Natural killer cell (primary cell): ENCODE measurements at regions not wholly inside any gene's neighbourhood (a gene's known extent, or its start where the extent isn't known, plus 50 kb on each side); places are given as distances from the start of the nearest gene placed in this dataset.

Experiments used
- ATAC-seq, 3 donors: fragments of 150-1000 bp in 2 of 3; fragments of 200-7000 bp in 1 of 3; cut with Tn5 transposase; 1 replicate in 1 of 3; 2 replicates in 2 of 3; pipeline ENCODE4 v1.10.0; 2021; ENCODE audit warnings: mild to moderate bottlenecking in 2 of 3, moderate library complexity in 2 of 3
- DNase-seq, 2 donors: peaks; one replicate each; pipeline versions ENCODE4 v3.0.0 to v3.0.0-alpha.2; 2013 to 2021; ENCODE audit warnings: mixed read lengths in 1 of 2
- H3K27ac ChIP-seq: one replicate; pipeline ENCODE4 v1.5.1; 2013; ENCODE audit warnings: mild to moderate bottlenecking, low read length
- H3K27me3 ChIP-seq: one replicate; pipeline ENCODE4 v1.6.1; 2013; ENCODE audit warnings: low read length; ENCODE audit not compliant: control insufficient read depth, insufficient read depth
- H3K36me3 ChIP-seq: one replicate; pipeline ENCODE4 v1.6.1; 2013; ENCODE audit warnings: low read length; ENCODE audit not compliant: control insufficient read depth, insufficient read depth
- H3K4me1 ChIP-seq: one replicate; pipeline ENCODE4 v1.6.1; 2013; ENCODE audit warnings: low read length; ENCODE audit not compliant: control insufficient read depth, insufficient read depth
- H3K4me3 ChIP-seq: one replicate; pipeline ENCODE4 v1.5.1; 2013; ENCODE audit warnings: low read length
- H3K9me3 ChIP-seq: one replicate; pipeline ENCODE4 v1.6.1; 2013; ENCODE audit warnings: low read length; ENCODE audit not compliant: control insufficient read depth, insufficient read depth
- H3K27ac Mint-ChIP-seq, 2 donors: one replicate each; pipeline ENCODE4 v1.8.0; 2022; ENCODE audit warnings: mild to moderate bottlenecking in 2 of 2, mixed read lengths in 2 of 2, moderate library complexity in 1 of 2
- H3K27me3 Mint-ChIP-seq, 2 donors: one replicate each; pipeline ENCODE4 v1.8.0; 2022; ENCODE audit warnings: low read depth in 2 of 2, mixed read lengths in 2 of 2
- H3K36me3 Mint-ChIP-seq: one replicate; pipeline ENCODE4 v1.8.0; 2022; ENCODE audit warnings: mixed read lengths
- H3K4me1 Mint-ChIP-seq, 2 donors: one replicate each; pipeline ENCODE4 v1.8.0; 2022; ENCODE audit warnings: mixed read lengths in 2 of 2
- H3K4me3 Mint-ChIP-seq: one replicate; pipeline ENCODE4 v1.8.0; 2022; ENCODE audit warnings: mild to moderate bottlenecking, moderate library complexity, mixed read lengths
- H3K9me3 Mint-ChIP-seq, 2 donors: one replicate each; pipeline ENCODE4 v1.8.0; 2022; ENCODE audit warnings: mixed read lengths in 2 of 2
- WGBS: methylation state at CpG from one replicate; pipeline ENCODE4 v1.1.7; 2013; ENCODE audit warnings: missing lambda C conversion rate; ENCODE audit not compliant: insufficient coverage; 5-methylcytosine and 5-hydroxymethylcytosine counted together
- intact Hi-C: fragments of 100-400 bp; cut with micrococcal nuclease; formaldehyde crosslinking; loops from one replicate; pipeline ENCODE4 v1.14.2; 2022
- TF ChIP-seq, protein P1 (sequence below): fragments of 200-600 bp; IDR thresholded peaks from one replicate; pipeline ENCODE4 v1.8.0; 2022; ENCODE audit warnings: antibody characterized with exemption

GRCh38 chr7:112886208-112886607 lies 96.0 kb upstream of the TMEM168 start:
- no peak for ATAC-seq
- 100% methylated on average over 1 of the region's 1 CpG for WGBS
- Histone ChIP-seq H3K9me3 (no peaks in the 10 kb centered on the region), H3K27me3 (no peaks in the 10 kb centered on the region), H3K4me1 (peaks cover 6% of the 10 kb centered on the region), H3K36me3 (no peaks in the 10 kb centered on the region), H3K27ac (no peak overlapping the region), H3K4me3 (no peak overlapping the region)
- Mint-ChIP-seq H3K36me3 (no peaks in the 10 kb centered on the region), H3K4me3 (no peak overlapping the region), H3K27me3 (no peaks in the 10 kb centered on the region), H3K4me1 (peaks cover 31 to 46% of the 10 kb centered on the region in 2 donors), H3K27ac (no peak overlapping the region), H3K9me3 (no peaks in the 10 kb centered on the region)
- DNase-seq, result no peak
- TF ChIP-seq, protein P1, sequence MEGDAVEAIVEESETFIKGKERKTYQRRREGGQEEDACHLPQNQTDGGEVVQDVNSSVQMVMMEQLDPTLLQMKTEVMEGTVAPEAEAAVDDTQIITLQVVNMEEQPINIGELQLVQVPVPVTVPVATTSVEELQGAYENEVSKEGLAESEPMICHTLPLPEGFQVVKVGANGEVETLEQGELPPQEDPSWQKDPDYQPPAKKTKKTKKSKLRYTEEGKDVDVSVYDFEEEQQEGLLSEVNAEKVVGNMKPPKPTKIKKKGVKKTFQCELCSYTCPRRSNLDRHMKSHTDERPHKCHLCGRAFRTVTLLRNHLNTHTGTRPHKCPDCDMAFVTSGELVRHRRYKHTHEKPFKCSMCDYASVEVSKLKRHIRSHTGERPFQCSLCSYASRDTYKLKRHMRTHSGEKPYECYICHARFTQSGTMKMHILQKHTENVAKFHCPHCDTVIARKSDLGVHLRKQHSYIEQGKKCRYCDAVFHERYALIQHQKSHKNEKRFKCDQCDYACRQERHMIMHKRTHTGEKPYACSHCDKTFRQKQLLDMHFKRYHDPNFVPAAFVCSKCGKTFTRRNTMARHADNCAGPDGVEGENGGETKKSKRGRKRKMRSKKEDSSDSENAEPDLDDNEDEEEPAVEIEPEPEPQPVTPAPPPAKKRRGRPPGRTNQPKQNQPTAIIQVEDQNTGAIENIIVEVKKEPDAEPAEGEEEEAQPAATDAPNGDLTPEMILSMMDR, result no peak
- intact Hi-C loops, result no loop called here

DNA sequence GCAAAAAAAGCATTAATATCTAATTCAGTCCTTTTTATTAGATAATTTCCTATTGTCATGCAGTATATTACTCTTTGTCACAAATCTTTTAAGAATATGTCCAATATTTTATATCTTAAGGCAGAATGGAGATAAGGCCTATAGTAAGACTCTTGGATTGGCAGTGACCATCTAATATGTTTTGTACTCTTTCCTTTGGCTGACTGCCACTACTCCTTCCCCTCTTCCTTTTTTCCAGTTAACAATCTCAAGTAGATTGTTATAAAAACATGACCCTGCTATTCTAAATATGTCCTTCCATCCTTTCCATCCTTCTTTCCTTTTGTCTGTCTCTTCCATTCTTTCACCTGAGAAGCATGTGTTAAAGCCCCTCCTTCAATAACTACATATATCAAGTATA lies 92.8 kb upstream of the TMEM168 start:
- H3K36me3 ChIP-seq, result no peaks in the 10 kb centered on the region
- H3K27me3 ChIP-seq, result no peaks in the 10 kb centered on the region
- TF ChIP-seq, protein P1, result no peak
- intact Hi-C loops, result no loop called here
- peak overlapping the region in 1 of 2 donors; percentile 5 for H3K27ac Mint-ChIP-seq
- H3K4me3 Mint-ChIP-seq, result no peak overlapping the region
- peaks cover 23 to 29% of the 10 kb centered on the region in 2 donors for H3K4me1 Mint-ChIP-seq
- no peaks in the 10 kb centered on the region for H3K27me3 Mint-ChIP-seq
- H3K9me3 ChIP-seq, result no peaks in the 10 kb centered on the region
- H3K9me3 Mint-ChIP-seq, result no peaks in the 10 kb centered on the region
- DNase-seq, result no peak
- H3K4me3 ChIP-seq, result no peak overlapping the region
- ATAC-seq, result no peak
- H3K36me3 Mint-ChIP-seq, result no peaks in the 10 kb centered on the region
- peaks cover 6% of the 10 kb centered on the region for H3K4me1 ChIP-seq
- H3K27ac ChIP-seq, result no peak overlapping the region

- Histone ChIP-seq H3K4me3 (no peak overlapping the region), H3K4me1 (peaks cover 6% of the 10 kb centered on the region), H3K27ac (no peak overlapping the region), H3K27me3 (no peaks in the 10 kb centered on the region), H3K9me3 (no peaks in the 10 kb centered on the region), H3K36me3 (no peaks in the 10 kb centered on the region)
- intact Hi-C loops, result no loop called here
- no peak for DNase-seq
- no peak overlapping the region for H3K27ac Mint-ChIP-seq
- H3K36me3 Mint-ChIP-seq, result no peaks in the 10 kb centered on the region
- no peak overlapping the region for H3K4me3 Mint-ChIP-seq
- ATAC-seq, result no peak
- TF ChIP-seq, protein P1, result no peak
- H3K27me3 Mint-ChIP-seq, result no peaks in the 10 kb centered on the region
- H3K9me3 Mint-ChIP-seq, result no peaks in the 10 kb centered on the region
- WGBS, result 63% methylated on average over 3 of the region's 3 CpGs
- H3K4me1 Mint-ChIP-seq, result peaks cover 19 to 27% of the 10 kb centered on the region in 2 donors
Measured at GRCh38 chr7:112882511-112882910, 92.3 kb upstream of the TMEM168 start.

DNA sequence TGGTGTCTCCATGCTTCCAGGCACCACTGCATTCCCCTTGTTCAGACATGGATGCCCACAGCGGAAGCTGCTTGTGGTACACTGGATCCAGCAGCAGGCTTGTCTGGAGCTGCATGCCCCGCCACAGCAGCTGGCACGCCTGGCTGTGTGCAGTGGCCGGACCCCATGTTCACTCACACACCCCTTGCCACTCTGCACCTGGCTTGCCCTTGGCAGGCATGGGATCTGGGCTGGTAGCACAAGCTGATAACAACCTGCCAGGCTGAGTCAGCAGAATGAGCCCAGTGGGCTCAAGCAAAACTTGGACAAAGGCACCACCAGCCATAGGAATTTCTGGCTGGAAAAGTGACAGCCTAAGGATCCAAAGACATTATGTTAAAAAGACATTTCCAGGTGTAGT lies 91.8 kb upstream of the TMEM168 start:
- Mint-ChIP-seq H3K4me3 (no peak overlapping the region), H3K36me3 (no peaks in the 10 kb centered on the region), H3K27ac (no peak overlapping the region), H3K4me1 (peaks cover 19 to 27% of the 10 kb centered on the region in 2 donors), H3K27me3 (no peaks in the 10 kb centered on the region), H3K9me3 (no peaks in the 10 kb centered on the region)
- Histone ChIP-seq H3K9me3 (no peaks in the 10 kb centered on the region), H3K27me3 (no peaks in the 10 kb centered on the region), H3K4me3 (no peak overlapping the region), H3K27ac (no peak overlapping the region), H3K36me3 (no peaks in the 10 kb centered on the region), H3K4me1 (peaks cover 6% of the 10 kb centered on the region)
- intact Hi-C loops, result no loop called here
- WGBS, result 94% methylated on average over 4 of the region's 4 CpGs
- DNase-seq (no peak), ATAC-seq (no peak)
- TF ChIP-seq, protein P1, result no peak
